AML-193 (cell line): ENCODE measurements at regions not wholly inside any gene's neighbourhood (a gene's known extent, or its start where the extent isn't known, plus 50 kb on each side); places are given as distances from the start of the nearest gene placed in this dataset.

Experiments used
- DNase-seq, 2 experiments: peaks; one replicate each; lab custom pipeline; 2025; lab: John Stamatoyannopoulos, UW

GRCh38 chr2:240284503-240285259 is 144.2 kb upstream of the OTOS start:
- DNase-seq: no peak

- no peak for DNase-seq
Observed at GRCh38 chr2:240285725-240286124, 145.3 kb upstream of the OTOS start.

GRCh38 chr2:240286596-240286995 is 146.1 kb upstream of the OTOS start:
- no peak for DNase-seq

GRCh38 chr2:240287011-240287410 is 146.6 kb upstream of the OTOS start:
- no peak for DNase-seq

- no peak for DNase-seq
Observed at GRCh38 chr2:240287496-240288086, 147.1 kb upstream of the OTOS start.

- no peak for DNase-seq
Observed at GRCh38 chr2:240288087-240288521, 147.4 kb upstream of the GPC1 start.

- DNase-seq: no peak
Observed at GRCh38 chr2:240289701-240290431, 145.6 kb upstream of the GPC1 start.

- no peak for DNase-seq
Observed at GRCh38 chr2:240290432-240291336, 144.8 kb upstream of the GPC1 start.

GRCh38 chr2:240291337-240292034 is 144.0 kb upstream of the GPC1 start:
- DNase-seq: no peak

- no peak for DNase-seq
Observed at GRCh38 chr2:240292035-240292574, 143.4 kb upstream of the GPC1 start.

GRCh38 chr2:240292619-240293525 is 142.6 kb upstream of the GPC1 start:
- no peak for DNase-seq

- no peak for DNase-seq
Observed at GRCh38 chr2:240293557-240294461, 141.7 kb upstream of the GPC1 start.

GRCh38 chr2:240294514-240294913 is 140.9 kb upstream of the GPC1 start:
- no peak for DNase-seq

- DNase-seq: no peak
Observed at GRCh38 chr2:240295256-240296103, 140.0 kb upstream of the GPC1 start.

GRCh38 chr2:240296104-240296406 is 139.4 kb upstream of the GPC1 start:
- DNase-seq: no peak

- no peak for DNase-seq
Observed at GRCh38 chr2:240296476-240297255, 138.8 kb upstream of the GPC1 start.
